ENCODE measurements at regions not wholly inside any gene's neighbourhood (a gene's known extent, or its start where the extent isn't known, plus 50 kb on each side); places are given as distances from the start of the nearest gene placed in this dataset.

- DNase-seq (ENCODE audit: low read depth): no peak
Observed at GRCh38 chr4:57490520-57491255, 380.5 kb upstream of the IGFBP7 start.

GRCh38 chr4:57488366-57489162 is 378.4 kb upstream of the IGFBP7 start:
- no peak for DNase-seq (ENCODE audit: low read depth)

- DNase-seq (ENCODE audit: low read depth): no peak
Observed at GRCh38 chr4:57475424-57475823, 365.2 kb upstream of the IGFBP7 start.

- DNase-seq (ENCODE audit: low read depth): no peak
Observed at GRCh38 chr4:57465321-57466056, 355.3 kb upstream of the IGFBP7 start.

- no peak for DNase-seq (ENCODE audit: low read depth)
Observed at GRCh38 chr4:57462843-57463242, 352.7 kb upstream of the IGFBP7 start.

GRCh38 chr4:57460967-57461366 is 350.8 kb upstream of the IGFBP7 start:
- no peak for DNase-seq (ENCODE audit: low read depth)

- no peak for DNase-seq (ENCODE audit: low read depth)
Observed at GRCh38 chr4:57448901-57449300, 338.7 kb upstream of the IGFBP7 start.

- DNase-seq (ENCODE audit: low read depth): no peak
Observed at GRCh38 chr4:57448452-57448851, 338.3 kb upstream of the IGFBP7 start.

- DNase-seq (ENCODE audit: low read depth): no peak
Observed at GRCh38 chr4:57446266-57446665, 336.1 kb upstream of the IGFBP7 start.

GRCh38 chr4:57445686-57446085 is 335.5 kb upstream of the IGFBP7 start:
- no peak for DNase-seq (ENCODE audit: low read depth)

- no peak for DNase-seq (ENCODE audit: low read depth)
Observed at GRCh38 chr4:57444671-57445070, 334.5 kb upstream of the IGFBP7 start.

- no peak for DNase-seq (ENCODE audit: low read depth)
Observed at GRCh38 chr4:57443787-57444186, 333.6 kb upstream of the IGFBP7 start.

GRCh38 chr4:57443308-57443707 is 333.1 kb upstream of the IGFBP7 start:
- no peak for DNase-seq (ENCODE audit: low read depth)

GRCh38 chr4:57442831-57443291 is 332.7 kb upstream of the IGFBP7 start:
- DNase-seq (ENCODE audit: low read depth): no peak

- DNase-seq (ENCODE audit: low read depth): no peak
Observed at GRCh38 chr4:57442241-57442640, 332.1 kb upstream of the IGFBP7 start.

GRCh38 chr4:57437649-57438048 is 327.5 kb upstream of the IGFBP7 start:
- DNase-seq (ENCODE audit: low read depth): no peak

GRCh38 chr4:57435300-57435699 is 325.1 kb upstream of the IGFBP7 start:
- DNase-seq (ENCODE audit: low read depth): no peak

GRCh38 chr4:57430726-57431125 is 320.5 kb upstream of the IGFBP7 start:
- DNase-seq (ENCODE audit: low read depth): no peak

- DNase-seq (ENCODE audit: low read depth): no peak
Observed at GRCh38 chr4:57426779-57427395, 316.7 kb upstream of the IGFBP7 start.

GRCh38 chr4:57425610-57426009 is 315.4 kb upstream of the IGFBP7 start:
- DNase-seq (ENCODE audit: low read depth): no peak

GRCh38 chr4:57424232-57424897 is 314.2 kb upstream of the IGFBP7 start:
- no peak for DNase-seq (ENCODE audit: low read depth)

- DNase-seq (ENCODE audit: low read depth): no peak
Observed at GRCh38 chr4:57418133-57418532, 307.9 kb upstream of the IGFBP7 start.

Data from activated T-helper 1 cell treated with Interleukin-2 at 50 U/mL for 16 hours (primary cell).